Lung microvascular endothelial cell (primary cell): ENCODE measurements at regions not wholly inside any gene's neighbourhood (a gene's known extent, or its start where the extent isn't known, plus 50 kb on each side); places are given as distances from the start of the nearest gene placed in this dataset.
"Not testable (repeated sequence)": the region's sequence is repeated elsewhere in the genome, so short reads cannot be mapped to it uniquely, and the experiment has no call there.

ENCODE experiments used
- DNase-seq, 2 donors: peaks; one replicate each; pipeline versions ENCODE4 v3.0.0 to v3.0.0-alpha.2; 2010; ENCODE audit warnings: low read depth in 2 of 2

DNA sequence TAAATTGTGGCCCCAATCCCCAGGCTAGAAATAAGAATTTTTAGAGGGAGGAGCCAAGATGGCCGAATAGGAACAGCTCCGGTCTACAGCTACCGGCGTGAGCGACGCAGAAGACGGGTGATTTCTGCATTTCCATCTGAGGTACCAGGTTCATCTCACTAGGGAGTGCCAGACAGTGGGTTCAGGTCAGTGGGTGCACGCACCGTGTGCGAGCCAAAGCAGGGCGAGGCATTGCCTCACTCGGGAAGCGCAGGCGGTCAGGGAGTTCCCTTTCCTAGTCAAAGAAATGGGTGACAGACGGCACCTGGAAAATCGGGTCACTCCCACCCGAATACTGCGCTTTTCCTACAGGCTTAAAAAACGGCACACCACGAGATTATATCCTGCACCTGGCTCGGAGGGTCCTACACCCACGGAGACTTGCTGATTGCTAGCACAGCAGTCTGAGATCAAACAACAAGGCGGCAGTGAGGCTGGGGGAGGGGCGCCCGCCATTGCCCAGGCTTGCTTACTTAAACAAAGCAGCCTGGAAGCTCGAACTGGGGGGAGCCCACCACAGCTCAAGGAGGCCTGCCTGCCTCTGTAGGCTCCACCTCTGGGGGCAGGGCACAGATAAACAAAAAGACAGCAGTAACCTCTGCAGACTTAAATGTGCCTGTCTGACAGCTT is 257.7 kb upstream of the MEIS1 start:
- not testable (repeated sequence) for DNase-seq

DNA sequence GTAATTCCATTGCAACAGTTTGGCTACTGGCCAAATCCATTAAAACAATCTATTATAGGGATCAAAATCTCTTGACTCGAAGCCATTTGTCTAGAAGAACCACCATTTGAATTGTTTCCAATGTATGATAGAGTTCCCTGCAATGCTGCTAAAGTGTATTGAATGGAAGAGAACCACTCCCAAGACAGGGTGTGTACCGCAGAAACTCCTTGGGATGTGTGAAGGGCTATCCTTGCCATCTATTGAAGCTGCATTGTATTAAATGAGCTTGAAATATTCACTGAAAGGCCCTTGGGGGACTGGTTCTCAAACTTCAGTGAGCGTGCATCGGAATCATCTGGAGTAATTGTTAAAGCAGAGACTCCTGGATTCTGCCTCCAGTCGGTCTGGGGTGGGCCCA is 260.4 kb upstream of the MEIS1 start:
- DNase-seq: no peak

DNA sequence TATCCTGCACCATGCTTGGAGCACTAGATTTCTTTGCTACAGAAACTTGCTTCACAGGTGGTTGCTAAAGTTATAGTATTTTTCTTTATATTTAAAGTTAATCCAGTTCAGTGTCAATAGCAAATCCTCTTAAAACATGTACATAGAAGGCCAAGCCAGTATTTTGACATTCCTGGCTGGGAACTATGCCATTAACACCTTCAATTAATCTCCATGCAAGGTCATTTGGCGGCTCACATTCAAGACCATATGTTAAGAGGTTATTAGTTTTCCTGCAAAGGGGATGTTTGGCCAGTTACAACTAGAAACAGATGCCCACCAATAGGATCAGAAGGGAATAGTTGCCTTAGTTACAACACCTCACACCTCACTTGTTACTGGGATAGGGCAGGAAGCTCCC is 261.3 kb upstream of the MEIS1 start:
- no peak for DNase-seq

DNA sequence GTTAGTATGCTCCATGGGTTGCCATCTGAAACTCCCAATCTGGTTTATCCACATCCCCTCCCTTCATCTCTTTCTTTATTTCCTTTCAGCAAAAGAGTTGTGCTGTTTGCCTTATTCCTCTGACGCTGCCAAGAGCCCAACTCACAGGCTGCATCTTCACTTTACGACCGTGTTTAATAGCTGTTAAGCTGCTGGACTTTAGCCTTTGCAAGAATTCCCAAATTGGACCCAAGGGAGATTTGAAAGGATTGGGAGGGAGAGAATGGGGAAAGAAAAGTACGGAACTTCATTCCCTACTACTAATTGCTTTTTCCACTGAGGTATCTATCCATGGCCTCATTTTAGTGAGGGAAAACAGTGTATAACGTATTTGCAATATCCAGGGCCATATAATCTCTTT is 263.4 kb upstream of the MEIS1 start:
- no peak for DNase-seq

DNA sequence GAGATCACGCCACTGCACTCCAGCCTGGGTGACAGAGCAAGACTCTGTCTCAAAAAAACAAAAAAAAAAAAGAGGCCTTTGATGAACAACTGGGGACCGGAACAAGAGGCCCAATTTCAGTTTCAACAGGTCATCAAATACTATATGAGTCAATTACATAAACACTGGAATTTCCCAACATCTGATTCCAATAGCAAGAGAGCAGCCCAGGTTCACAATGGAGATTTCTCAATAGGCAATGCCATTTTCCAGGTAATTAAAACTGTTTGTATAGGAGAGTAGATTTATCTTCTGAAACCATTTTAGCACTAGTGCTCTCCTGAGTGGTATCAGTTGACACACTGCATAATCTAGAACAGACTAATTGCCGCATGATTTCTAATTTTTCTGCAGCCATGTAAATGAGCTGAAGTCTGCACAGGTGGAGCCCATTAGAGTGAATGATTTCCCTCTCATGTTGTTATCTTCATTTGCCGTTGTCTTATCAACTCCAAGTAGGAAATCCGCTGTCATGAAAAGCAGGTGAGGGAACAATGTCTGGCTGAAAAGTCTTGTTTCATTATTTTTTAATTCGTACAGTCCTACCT is 264.1 kb upstream of the MEIS1 start:
- no peak for DNase-seq

DNA sequence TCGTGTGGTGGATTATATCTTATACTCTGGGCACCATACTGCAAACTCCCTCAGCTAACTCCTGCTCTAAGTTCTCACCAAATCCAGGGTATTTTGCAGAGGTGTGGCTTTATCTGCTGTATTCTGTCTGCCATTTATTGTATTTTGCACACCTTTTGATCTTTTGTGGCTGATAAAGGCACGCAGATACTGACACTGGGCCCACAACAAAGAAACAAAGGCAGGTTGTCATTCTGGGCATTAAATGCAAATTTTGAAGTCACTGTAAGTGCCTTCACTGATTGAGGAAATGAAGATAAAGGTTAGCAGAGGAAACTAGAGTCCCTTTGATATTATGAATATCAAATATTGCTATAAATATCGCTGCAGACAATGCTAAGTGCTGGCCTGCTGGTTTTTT is 265.8 kb upstream of the MEIS1 start:
- no peak for DNase-seq

DNA sequence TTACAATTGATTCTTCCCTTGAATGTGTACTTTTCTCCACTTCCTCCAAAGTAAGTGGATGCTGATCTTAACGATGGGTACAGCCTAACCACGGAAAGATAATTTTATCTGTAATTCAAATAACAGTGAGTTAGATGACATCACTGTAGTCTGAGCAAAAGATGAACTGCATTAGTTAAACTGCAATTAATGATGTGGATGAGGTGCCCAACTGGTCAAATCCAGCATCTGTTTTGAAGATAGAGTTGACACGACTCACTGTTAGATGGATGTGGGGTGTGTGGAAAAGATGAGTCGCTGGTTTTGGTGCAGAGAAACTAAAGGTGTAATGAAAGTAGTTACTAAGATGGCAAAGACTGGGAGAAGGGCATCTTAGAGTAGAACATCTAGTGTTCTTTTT is 270.5 kb upstream of the MEIS1 start:
- no peak for DNase-seq

DNA sequence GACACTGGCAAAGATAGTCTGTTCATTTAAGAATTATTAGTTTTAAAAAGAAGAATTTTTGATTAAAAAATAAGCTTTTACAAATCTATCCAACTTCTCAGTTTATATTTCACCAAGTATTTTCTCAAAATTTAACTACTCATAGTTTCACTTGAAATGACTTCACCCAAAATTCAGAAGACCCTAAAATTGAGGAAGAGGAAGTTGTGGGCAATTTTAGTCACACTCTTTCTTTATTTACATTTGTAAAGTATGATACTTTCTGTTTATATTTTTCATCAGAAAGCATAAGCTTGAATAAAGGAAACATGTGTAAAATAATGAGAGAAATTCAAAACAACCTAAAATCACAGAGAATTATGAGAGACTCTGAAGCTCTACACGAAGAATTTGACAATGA is 278.8 kb upstream of the MEIS1 start:
- DNase-seq: no peak

DNA sequence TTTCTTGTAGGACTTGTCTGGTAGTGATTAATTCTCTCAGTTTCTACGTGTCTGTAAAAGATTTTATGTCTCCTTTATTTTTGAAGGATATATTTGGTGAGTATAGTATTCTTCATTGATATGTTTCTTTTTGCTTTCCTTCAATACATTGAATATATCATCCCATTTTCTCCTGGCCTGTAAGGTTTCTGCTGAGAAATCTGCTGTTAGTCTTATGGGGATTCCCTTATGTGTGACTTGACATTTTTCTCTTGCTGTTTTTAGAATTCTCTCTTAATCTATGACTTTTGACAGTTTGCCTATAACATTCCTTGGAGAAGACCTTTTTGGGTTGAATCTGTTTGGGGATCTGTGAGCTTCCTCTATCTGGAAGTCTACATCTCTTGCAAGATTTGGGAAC is 281.0 kb upstream of the MEIS1 start:
- DNase-seq: no peak

DNA sequence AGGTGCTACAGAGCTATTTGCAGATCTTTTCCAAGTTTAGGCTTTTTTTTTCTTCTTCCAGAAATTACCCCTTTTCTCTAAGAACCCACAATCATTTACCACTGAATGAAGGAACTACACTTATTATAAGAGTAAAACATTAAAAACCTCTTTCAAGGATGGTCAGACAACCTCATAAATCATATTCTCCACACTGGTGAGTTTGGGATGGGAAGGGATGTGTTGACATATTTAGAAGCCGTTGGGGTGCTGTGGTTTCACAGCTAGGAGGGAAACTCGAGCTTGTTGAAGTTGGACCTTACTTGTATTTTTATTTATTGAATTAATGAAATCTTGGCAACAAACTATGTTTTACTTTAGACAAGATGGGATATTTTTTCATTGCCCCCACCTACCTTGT is 289.4 kb upstream of the MEIS1 start:
- DNase-seq: no peak

DNA sequence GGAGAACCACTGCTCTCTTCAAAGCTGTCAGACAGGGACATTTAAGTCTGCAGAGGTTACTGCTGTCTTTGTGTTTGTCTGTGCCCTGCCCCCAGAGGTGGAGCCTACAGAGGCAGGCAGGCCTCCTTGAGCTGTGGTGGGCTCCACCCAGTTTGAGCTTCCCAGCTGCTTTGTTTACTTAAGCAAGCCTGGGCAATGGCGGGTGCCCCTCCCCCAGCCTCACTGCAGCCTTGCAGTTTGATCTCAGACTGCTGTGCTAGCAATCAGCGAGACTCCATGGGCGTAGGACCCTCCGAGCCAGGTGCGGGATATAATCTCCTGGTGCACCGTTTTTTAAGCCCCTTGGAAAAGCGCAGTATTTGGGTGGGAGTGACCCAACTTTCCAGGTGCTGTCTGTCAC is 290.6 kb upstream of the MEIS1 start:
- not testable (repeated sequence) for DNase-seq

DNA sequence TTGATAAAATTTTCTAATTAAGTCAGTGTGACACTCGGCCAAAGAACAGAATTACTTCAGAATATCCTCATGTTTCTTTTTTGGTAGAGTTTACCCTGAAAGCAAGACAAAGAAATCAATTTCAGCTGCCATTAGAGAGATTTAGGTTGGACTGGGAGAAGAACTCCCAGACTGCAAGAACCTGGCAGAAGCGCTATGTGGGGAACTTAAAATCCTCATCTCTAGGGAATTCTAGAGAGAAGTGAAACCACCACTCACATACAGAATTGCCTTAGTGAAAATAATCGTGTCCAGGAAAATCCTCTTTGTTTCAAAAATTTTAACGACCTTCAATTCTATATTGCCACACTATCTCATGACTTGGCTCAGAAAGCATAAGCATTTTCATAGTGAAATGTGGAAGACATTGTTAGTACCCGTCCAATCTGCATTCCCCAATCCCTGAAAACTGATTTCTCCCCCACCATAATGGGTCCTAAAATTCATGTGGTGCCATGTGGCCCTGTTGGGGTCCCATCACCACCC is 297.3 kb upstream of the MEIS1 start:
- DNase-seq: no peak

DNA sequence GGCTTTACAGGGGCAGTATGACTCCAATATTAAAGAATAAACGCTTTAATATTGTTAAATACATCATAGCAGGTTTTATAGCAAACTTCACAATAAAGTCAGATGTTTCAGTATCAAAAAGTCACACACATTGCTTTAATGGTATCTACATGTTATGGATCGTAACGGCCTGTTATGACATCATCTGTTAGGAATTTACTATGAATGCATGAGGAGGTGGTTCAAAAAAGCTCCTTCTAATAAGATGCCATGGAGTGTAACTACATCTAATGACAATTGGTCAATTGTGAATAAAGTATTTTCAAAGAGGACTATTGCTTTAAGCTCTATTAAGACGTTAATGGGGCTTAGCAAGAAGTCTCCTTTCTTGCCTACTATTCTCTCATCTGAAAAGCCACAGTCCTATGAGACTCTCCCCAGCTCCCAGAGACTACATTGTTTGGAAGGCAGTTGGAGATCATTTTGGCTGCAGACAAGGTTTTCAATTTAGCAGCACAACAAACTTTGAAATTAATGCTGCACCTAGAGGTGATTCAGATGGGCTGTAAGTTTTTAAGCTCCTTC is 300.7 kb upstream of the MEIS1 start:
- DNase-seq: no peak

DNA sequence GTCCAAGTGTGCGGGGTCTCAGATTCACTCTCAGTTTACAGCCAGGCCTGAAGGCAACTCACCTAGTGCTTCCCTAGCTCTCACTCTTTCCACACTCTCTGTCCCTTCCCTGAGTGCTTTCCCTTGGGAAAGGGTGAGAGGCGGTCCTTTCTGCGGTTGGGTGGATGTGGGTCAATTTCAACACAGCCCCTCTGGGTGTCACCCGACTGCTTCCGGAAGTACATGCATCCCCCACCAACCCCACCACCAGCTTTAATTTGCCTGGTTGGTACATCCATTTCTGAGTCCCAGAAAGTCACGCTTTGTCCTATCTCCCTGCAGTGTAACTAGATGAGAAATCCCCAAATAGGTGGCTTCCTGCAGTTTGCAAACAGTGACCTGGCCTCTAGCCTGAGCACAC is 307.3 kb upstream of the MEIS1 start:
- DNase-seq: no peak

DNA sequence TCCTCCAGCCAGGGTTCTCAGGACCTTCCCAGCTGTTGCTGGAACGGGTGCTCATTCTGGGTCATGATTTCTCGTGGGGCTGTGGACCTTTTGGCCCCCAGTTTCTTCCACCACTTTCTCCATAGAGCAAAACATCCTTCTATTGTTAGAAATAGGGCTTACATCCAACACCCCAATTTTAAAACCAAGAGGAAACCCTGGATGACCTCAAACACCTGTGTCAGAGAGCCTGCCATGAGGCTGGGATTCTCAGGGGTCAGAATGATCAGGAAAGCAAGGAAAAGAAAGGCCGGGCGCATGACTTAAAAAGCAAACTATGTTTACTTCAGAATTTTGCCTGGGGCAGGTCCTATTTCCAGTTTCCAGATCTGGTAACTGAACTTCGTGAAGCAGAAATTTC is 307.9 kb upstream of the MEIS1 start:
- DNase-seq: no peak

DNA sequence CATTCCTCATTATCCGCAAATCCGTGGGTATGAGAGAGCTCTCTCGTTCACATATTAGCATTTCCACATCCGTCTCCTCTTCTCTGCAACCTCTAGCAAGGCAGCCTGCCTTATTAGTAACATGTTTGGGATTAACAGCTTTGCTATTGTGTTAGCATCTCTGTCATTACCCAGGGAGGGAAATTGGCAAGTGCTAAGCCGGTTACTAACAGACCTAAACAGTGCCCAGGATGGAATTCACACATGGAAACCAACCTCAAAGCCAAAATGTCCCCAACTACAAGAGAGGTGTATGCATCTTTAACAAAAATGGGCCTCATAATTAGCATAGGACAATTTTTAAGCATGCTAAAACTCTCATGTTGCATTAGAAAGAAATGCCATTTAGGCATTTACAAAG is 309.0 kb upstream of the MEIS1 start:
- DNase-seq: no peak

DNA sequence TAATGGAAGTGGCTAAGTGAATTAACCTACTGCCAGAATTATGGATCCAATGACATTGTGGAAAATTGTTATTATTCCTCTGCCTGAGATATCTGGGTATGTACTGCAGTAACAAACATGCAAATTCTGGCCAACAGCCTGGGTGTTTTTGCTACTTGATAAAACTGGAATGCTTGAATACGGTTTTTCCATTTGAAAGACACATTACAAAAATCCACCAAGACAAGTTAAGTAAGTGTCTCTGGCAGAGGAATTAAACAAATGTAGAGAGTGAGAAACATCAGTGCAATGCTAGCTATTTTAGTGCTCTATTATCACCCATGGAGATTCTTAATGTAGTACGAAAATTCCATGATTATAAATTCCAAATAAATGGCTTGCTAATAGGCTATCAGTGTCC is 312.4 kb upstream of the MEIS1 start:
- no peak for DNase-seq

DNA sequence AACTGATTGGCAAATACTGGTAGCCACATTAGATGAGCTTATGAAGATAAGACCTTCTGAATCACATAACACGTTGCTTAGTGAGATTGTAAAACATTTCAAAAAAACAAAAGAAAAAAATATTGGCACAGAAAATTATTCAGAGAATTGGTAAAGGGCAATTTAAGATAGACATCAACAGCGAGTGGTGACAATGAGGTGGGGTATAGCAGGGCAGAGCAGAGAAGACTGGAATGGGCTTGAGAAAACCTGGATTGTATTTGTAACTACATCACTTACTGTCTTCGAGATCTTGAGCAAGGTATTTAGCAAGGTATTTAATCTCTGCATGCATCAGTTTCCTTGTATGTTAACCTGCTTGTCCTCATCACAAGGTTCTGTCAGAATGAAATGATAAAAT is 313.0 kb upstream of the MEIS1 start:
- DNase-seq: no peak

DNA sequence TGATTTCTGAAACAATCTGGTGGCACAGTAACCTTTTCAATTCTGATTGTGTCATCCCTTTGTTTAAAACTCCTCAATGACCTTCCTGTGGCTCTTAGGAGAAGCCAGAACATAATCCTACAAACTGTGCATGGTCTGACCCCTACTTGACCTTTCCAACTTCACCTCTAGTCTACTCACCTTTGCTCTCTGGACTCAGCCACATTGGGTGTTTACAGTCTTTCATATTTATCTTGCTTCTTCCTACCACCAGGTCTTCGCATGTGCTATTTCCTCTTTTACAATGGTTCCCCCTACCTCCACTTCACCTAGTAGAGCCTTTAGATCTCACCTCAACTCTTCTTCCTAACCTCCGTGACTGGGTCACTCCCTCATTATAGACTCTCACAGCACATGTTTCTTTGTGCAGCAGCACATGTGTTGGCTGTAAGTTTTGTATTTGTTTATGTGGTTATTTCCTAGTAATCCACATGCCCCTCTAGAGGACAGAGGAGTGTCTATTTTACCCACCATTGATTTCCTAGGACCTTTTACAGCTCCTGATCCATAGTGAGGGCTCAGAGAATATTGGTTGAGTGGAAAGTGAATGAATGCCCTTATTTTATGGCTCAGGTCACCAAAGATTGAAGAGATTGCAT is 320.8 kb upstream of the MEIS1 start:
- no peak for DNase-seq

DNA sequence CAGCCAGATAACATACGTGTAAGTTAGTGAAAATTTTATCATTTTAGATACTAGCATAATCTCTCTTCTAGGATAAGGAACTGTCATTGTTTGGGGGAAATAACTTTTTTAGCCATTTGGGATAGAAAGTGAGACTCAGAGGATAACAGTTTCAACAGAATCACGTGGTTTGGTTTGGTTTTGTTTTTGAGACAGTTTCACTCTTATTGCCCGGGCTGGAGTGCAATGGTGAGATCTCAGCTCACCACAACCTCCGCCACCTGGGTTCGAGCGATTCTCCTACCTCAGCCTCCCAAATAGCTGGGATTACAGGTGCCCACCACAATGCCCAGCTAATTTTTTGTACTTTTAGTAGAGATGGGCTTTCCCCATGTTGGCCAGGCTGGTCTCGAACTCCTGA is 323.2 kb upstream of the MEIS1 start:
- DNase-seq: no peak

DNA sequence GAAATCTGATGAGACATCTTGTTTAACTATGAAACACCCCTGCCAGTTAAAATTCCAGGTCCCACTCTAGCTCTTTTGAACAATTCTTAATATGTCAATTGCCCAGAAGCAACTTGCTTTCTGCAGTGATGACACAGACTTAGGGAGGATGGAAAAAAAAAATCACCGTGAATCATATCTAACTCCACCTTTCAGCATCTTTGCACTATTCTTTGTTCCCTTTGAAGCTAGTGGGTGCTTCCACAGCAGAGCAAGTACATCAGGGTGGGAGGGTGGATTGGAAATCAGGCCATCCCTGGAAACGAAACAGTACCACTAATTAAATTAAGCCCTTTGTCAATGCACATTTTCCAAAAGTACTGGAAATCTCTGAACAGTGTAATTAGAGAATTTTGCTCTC is 324.3 kb upstream of the MEIS1 start:
- no peak for DNase-seq

DNA sequence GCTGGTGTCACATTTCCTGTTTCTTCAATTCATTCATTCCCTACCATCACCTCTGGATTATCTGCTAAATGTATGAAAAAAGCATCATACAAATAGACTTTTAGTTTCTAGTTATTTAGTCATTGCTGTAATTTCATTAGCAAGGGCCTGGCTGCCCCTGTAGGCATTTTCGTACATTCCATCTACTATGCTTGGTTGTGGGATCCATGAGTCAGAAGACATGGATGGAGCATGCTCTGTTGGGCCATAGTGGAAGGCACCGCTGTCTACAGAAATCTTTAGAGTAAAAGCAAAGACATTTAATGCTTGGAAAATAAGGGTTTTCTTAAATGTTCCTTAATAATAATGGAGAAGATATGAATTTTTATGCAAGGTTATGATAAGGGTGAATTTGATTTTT is 324.8 kb upstream of the MEIS1 start:
- no peak for DNase-seq

DNA sequence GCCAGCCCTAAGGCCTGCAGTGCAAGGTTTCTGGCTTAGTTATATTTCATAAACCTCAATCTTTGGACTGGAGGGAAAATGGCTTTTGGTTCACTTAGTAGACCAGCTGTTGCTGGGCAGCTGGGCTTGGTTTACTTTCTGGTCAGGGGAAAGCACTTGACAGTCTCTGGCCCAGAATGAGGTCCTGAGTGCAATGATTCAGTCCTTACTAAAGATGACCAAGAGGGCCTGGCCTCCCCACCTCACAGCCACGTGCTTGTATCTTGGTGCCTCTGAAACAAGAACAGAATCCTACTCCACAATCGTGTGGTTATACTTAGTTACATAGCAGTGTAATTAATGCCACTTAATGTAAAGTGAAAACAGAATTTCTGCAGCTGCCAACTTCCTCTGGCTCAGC is 325.5 kb upstream of the MEIS1 start:
- no peak for DNase-seq
